ENCODE measurements at regions not wholly inside any gene's neighbourhood (a gene's known extent, or its start where the extent isn't known, plus 50 kb on each side); places are given as distances from the start of the nearest gene placed in this dataset.

DNA sequence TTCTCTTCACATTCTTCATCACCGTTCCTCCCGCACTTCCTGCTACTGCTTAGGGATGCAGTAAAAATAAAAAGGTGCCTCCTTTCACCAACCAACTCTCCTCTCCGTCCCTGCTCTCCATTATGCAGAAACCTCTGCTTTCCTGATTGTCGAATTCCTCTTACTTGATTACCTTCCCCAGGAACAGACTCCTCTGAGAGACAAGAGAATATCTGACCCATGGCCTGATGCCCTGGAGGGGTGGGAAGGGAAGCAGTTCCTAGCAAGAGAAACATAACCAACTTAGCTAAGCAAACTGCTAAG, 80.9 kb downstream of the TRIM29 start:
- H3K9me3 ChIP-seq: no peaks in the 10 kb centered on the region
- H3K4me1 ChIP-seq: no peaks in the 10 kb centered on the region
- 73 to 88% (median 77%) methylated on average over 4 of the region's 4 CpGs for WGBS, 4 donors
- intact Hi-C loops (cut with DNase I): no loop called here
- no peak for ATAC-seq
- DNase-seq: no peak
- H3K27ac ChIP-seq: no peak overlapping the region
- H3K4me3 ChIP-seq: no peak overlapping the region
- no peaks in the 10 kb centered on the region for H3K36me3 ChIP-seq
- peaks cover 0 to 20% (median 0%) of the 10 kb centered on the region in 9 donors for H3K27me3 ChIP-seq
- TF ChIP-seq POLR2A (IDR thresholded peaks at IDR 0.05): no peak
- TF ChIP-seq, protein P1, sequence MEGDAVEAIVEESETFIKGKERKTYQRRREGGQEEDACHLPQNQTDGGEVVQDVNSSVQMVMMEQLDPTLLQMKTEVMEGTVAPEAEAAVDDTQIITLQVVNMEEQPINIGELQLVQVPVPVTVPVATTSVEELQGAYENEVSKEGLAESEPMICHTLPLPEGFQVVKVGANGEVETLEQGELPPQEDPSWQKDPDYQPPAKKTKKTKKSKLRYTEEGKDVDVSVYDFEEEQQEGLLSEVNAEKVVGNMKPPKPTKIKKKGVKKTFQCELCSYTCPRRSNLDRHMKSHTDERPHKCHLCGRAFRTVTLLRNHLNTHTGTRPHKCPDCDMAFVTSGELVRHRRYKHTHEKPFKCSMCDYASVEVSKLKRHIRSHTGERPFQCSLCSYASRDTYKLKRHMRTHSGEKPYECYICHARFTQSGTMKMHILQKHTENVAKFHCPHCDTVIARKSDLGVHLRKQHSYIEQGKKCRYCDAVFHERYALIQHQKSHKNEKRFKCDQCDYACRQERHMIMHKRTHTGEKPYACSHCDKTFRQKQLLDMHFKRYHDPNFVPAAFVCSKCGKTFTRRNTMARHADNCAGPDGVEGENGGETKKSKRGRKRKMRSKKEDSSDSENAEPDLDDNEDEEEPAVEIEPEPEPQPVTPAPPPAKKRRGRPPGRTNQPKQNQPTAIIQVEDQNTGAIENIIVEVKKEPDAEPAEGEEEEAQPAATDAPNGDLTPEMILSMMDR (IDR thresholded peaks at IDR 0.05): no peak

DNA sequence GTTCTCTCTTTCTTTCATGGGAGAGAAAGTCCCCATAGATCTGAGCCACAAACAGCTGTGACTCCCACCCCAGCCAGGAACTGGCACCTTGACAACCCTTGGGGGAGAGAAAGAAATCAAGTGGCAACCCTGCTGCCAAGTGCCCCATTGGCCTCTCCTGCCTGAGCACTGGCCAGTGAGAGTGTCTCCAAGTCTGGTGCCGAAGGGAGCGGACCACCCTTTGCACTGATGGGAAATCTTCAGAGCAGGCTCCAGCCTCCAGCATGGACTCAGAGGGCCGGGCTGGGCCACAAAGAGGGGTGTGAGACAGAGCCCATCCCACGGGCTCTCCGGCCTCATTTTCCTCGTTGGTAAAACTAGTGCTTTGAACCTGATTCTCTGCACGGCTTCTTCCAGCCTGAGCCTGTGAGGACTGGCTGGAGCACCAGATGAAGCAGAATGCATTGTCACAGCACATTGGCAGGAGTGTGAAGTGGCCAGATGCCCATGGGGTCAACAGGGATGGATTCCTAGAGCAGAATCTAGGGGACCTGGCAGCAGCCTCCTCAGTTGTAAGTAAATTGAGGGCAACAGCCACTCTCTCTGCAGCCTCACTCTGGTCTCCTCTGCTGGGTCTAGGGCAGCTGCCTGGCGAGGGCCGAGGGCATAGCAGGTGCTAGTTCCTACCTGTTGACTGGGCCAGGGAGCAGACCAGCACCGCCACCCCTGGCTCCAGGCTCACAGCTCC, 81.4 kb downstream of the TRIM29 start:
- ATAC-seq (no peak), DNase-seq (no peak)
- Histone ChIP-seq H3K4me3 (no peak overlapping the region), H3K9me3 (no peaks in the 10 kb centered on the region), H3K27me3 (peaks cover 0 to 20% (median 0%) of the 10 kb centered on the region in 9 donors), H3K36me3 (no peaks in the 10 kb centered on the region), H3K4me1 (no peaks in the 10 kb centered on the region), H3K27ac (no peak overlapping the region)
- WGBS, 4 donors: 83 to 94% (median 91%) methylated on average over 10 of the region's 10 CpGs
- intact Hi-C loops (cut with DNase I): no loop called here
- TF ChIP-seq POLR2A (IDR thresholded peaks at IDR 0.05): no peak
- TF ChIP-seq, protein P1 (IDR thresholded peaks at IDR 0.05): no peak

DNA sequence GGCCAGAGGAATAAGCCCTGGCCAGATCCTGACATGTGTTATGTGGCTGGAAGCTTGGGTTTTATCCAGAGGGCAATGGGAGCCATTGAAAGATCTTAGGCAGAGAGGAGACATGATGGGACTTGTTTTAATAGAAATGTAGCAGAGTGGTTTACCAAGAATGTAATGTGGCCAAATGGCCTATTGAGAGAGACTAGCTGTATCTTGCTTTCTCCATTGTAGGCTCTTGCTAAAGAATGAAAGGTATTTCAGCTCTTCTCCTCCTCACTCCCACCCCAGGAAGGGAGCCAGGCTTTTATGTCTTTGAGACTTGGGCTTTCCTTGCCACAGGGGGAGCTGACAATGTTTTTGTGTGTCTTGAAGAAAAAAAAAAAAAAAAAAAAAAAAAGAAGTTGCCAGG, 82.3 kb downstream of the TRIM29 start:
- Histone ChIP-seq H3K9me3 (no peaks in the 10 kb centered on the region), H3K4me3 (no peak overlapping the region), H3K27me3 (peaks cover 0 to 20% (median 0%) of the 10 kb centered on the region in 9 donors), H3K27ac (no peak overlapping the region), H3K4me1 (no peaks in the 10 kb centered on the region), H3K36me3 (no peaks in the 10 kb centered on the region)
- TF ChIP-seq, protein P1 (IDR thresholded peaks at IDR 0.05): no peak
- no peak for TF ChIP-seq POLR2A (IDR thresholded peaks at IDR 0.05)
- ATAC-seq: no peak
- no peak for DNase-seq
- intact Hi-C loops (cut with DNase I): no loop called here

DNA sequence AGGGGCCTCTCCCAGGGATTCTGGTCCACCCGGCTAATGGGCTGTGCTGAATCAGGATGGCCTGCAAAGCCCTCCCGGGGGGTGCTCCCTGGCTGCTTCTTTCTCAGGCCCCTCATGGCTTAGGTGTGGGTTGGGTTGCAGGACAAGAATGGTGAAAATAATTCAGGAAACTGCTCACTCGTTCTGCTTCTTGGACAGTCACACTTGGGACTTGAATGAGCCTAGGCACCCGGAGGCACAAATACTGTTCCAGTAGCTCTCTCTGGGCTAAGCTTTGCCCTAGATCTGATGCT, 83.2 kb downstream of the TRIM29 start:
- TF ChIP-seq POLR2A (IDR thresholded peaks at IDR 0.05): no peak
- TF ChIP-seq, protein P1 (IDR thresholded peaks at IDR 0.05): no peak
- WGBS, 4 donors: 76 to 86% (median 82%) methylated on average over 4 of the region's 4 CpGs
- intact Hi-C loops (cut with DNase I): no loop called here
- no peaks in the 10 kb centered on the region for H3K4me1 ChIP-seq
- H3K27me3 ChIP-seq: peaks cover 0 to 13% (median 0%) of the 10 kb centered on the region in 9 donors
- ATAC-seq (no peak), DNase-seq (no peak)
- no peak overlapping the region for H3K4me3 ChIP-seq
- H3K27ac ChIP-seq: no peak overlapping the region
- H3K36me3 ChIP-seq: no peaks in the 10 kb centered on the region
- H3K9me3 ChIP-seq: no peaks in the 10 kb centered on the region
